ENCODE measurements at regions not wholly inside any gene's neighbourhood (a gene's known extent, or its start where the extent isn't known, plus 50 kb on each side); places are given as distances from the start of the nearest gene placed in this dataset.

- DNase-seq (ENCODE audit: low read depth in 1 of 2, low spot score in 1 of 2) (no peak), ATAC-seq (no peak), FAIRE-seq (no peak)
- H3K4me3 ChIP-seq: no peak overlapping the region
- ChIA-PET POLR2A (no interaction called here), CTCF (interaction anchor here (1.0 kb wide), 1 partner anchor 296 kb away, joined by 3 read pairs; no protein-coding TSS in a partner anchor)
- no peak overlapping the region for H3K4me2 ChIP-seq
- H3K27ac ChIP-seq: peak overlapping the region in 1 of 2 experiments; percentile 5; a peak in 1 of 6 replicates
- WGBS (ENCODE audit: missing lambda C conversion rate): 82% methylated on average over 6 of the region's 6 CpGs
- peaks cover 4% of the 10 kb centered on the region for H3K4me1 ChIP-seq
- TF ChIP-seq HEYL (CRISPR knock-in tag; IDR thresholded peaks at IDR 0.05) (no peak), FOXS1 (CRISPR knock-in tag; IDR thresholded peaks at IDR 0.05) (no peak), NR3C1 (IDR thresholded peaks at IDR 0.05) (no peak), EP300 (IDR thresholded peaks at IDR 0.05) (no peak), EHF (CRISPR knock-in tag; IDR thresholded peaks at IDR 0.05) (no peak), RNF2 (IDR thresholded peaks at IDR 0.05; ENCODE audit: borderline replicate concordance, low read depth) (no peak), BHLHE40 (IDR thresholded peaks at IDR 0.05; ENCODE audit: low read depth, low read length) (no peak)
- H3K9me3 ChIP-seq: no peaks in the 10 kb centered on the region
Measured at GRCh38 chr6:105815661-105816555, 270.2 kb upstream of the PRDM1 start.

- ChIA-PET POLR2A (no interaction called here), CTCF (interaction anchor here (1.0 kb wide), 1 partner anchor 295 kb away, joined by 3 read pairs; no protein-coding TSS in a partner anchor)
- no peak for DNase-seq (ENCODE audit: low read depth in 1 of 2, low spot score in 1 of 2)
- Histone ChIP-seq H3K4me1 (peaks cover 13% of the 10 kb centered on the region), H3K9me3 (no peaks in the 10 kb centered on the region), H3K27ac (peak overlapping the region in 1 of 2 experiments; percentile 35; a peak in 1 of 6 replicates), H3K4me2 (no peak overlapping the region), H3K4me3 (no peak overlapping the region)
- 97% methylated on average over 3 of the region's 3 CpGs for WGBS (ENCODE audit: missing lambda C conversion rate)
- FAIRE-seq: no peak
- ATAC-seq: no peak
- no peak for TF ChIP-seq PBX3 (IDR thresholded peaks at IDR 0.05)
- TF ChIP-seq, protein P1, sequence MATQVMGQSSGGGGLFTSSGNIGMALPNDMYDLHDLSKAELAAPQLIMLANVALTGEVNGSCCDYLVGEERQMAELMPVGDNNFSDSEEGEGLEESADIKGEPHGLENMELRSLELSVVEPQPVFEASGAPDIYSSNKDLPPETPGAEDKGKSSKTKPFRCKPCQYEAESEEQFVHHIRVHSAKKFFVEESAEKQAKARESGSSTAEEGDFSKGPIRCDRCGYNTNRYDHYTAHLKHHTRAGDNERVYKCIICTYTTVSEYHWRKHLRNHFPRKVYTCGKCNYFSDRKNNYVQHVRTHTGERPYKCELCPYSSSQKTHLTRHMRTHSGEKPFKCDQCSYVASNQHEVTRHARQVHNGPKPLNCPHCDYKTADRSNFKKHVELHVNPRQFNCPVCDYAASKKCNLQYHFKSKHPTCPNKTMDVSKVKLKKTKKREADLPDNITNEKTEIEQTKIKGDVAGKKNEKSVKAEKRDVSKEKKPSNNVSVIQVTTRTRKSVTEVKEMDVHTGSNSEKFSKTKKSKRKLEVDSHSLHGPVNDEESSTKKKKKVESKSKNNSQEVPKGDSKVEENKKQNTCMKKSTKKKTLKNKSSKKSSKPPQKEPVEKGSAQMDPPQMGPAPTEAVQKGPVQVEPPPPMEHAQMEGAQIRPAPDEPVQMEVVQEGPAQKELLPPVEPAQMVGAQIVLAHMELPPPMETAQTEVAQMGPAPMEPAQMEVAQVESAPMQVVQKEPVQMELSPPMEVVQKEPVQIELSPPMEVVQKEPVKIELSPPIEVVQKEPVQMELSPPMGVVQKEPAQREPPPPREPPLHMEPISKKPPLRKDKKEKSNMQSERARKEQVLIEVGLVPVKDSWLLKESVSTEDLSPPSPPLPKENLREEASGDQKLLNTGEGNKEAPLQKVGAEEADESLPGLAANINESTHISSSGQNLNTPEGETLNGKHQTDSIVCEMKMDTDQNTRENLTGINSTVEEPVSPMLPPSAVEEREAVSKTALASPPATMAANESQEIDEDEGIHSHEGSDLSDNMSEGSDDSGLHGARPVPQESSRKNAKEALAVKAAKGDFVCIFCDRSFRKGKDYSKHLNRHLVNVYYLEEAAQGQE (IDR thresholded peaks at IDR 0.05): no peak
- no peak for TF ChIP-seq E2F6 (IDR thresholded peaks at IDR 0.05; ENCODE audit: borderline replicate concordance, low read depth)
- no peak for TF ChIP-seq ATOH8 (CRISPR knock-in tag; IDR thresholded peaks at IDR 0.05; ENCODE audit: low read depth)
- no peak for TF ChIP-seq RARB (CRISPR knock-in tag; IDR thresholded peaks at IDR 0.05)
- TF ChIP-seq FOXS1 (CRISPR knock-in tag; IDR thresholded peaks at IDR 0.05): no peak
- no peak for TF ChIP-seq EHF (CRISPR knock-in tag; IDR thresholded peaks at IDR 0.05)
- TF ChIP-seq TP53 (CRISPR knock-in tag; IDR thresholded peaks at IDR 0.05): no peak
- TF ChIP-seq EHMT2 (IDR thresholded peaks at IDR 0.05; ENCODE audit: low read depth): no peak
- TF ChIP-seq RFX5 (IDR thresholded peaks at IDR 0.05): no peak
- TF ChIP-seq MAX (IDR thresholded peaks at IDR 0.05): no peak
- TF ChIP-seq HEYL (CRISPR knock-in tag; IDR thresholded peaks at IDR 0.05): no peak
- no peak for TF ChIP-seq PHF8 (IDR thresholded peaks at IDR 0.05; ENCODE audit: borderline replicate concordance, low read depth)
- TF ChIP-seq, protein P2, sequence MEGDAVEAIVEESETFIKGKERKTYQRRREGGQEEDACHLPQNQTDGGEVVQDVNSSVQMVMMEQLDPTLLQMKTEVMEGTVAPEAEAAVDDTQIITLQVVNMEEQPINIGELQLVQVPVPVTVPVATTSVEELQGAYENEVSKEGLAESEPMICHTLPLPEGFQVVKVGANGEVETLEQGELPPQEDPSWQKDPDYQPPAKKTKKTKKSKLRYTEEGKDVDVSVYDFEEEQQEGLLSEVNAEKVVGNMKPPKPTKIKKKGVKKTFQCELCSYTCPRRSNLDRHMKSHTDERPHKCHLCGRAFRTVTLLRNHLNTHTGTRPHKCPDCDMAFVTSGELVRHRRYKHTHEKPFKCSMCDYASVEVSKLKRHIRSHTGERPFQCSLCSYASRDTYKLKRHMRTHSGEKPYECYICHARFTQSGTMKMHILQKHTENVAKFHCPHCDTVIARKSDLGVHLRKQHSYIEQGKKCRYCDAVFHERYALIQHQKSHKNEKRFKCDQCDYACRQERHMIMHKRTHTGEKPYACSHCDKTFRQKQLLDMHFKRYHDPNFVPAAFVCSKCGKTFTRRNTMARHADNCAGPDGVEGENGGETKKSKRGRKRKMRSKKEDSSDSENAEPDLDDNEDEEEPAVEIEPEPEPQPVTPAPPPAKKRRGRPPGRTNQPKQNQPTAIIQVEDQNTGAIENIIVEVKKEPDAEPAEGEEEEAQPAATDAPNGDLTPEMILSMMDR (IDR thresholded peaks at IDR 0.05): no peak
- TF ChIP-seq CHD2 (IDR thresholded peaks at IDR 0.05; ENCODE audit: low read length, partially characterized antibody): no peak
- no peak for TF ChIP-seq MAFK (IDR thresholded peaks at IDR 0.05; ENCODE audit: partially characterized antibody)
- TF ChIP-seq CBX8 (IDR thresholded peaks at IDR 0.05): no peak
- no peak for TF ChIP-seq NFE2L2 (conservative IDR thresholded peaks at IDR 0.05; ENCODE audit: low read length)
- no peak for TF ChIP-seq CBX2 (IDR thresholded peaks at IDR 0.05; ENCODE audit: borderline replicate concordance, low read depth)
Measured at GRCh38 chr6:105814745-105815536, 271.2 kb upstream of the PRDM1 start.
